ENCODE measurements at regions not wholly inside any gene's neighbourhood (a gene's known extent, or its start where the extent isn't known, plus 50 kb on each side); places are given as distances from the start of the nearest gene placed in this dataset.

DNA sequence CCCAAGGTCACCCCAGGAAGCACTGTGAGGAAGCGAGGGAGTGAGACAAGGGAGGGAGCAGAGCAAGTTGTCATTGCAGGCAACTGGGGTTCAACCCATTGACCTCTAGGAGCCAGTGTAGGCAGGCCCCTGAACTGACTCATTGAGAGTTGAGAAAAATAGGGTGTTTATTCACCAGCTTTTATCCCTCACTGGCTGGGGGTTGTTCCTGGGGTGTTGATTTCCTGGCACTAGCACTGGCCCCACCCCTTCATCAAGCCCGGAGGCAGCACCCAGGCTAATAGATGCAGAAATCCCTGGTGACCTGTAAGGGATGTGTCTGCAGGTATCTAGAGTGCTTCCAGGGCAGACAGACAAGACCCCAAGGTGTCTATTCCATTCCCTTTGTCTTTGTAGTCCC is 183.9 kb downstream of the ARRDC4 start:
- no peak for DNase-seq

- DNase-seq: no peak
Observed at GRCh38 chr15:98146031-98146820, 185.7 kb downstream of the ARRDC4 start.

DNA sequence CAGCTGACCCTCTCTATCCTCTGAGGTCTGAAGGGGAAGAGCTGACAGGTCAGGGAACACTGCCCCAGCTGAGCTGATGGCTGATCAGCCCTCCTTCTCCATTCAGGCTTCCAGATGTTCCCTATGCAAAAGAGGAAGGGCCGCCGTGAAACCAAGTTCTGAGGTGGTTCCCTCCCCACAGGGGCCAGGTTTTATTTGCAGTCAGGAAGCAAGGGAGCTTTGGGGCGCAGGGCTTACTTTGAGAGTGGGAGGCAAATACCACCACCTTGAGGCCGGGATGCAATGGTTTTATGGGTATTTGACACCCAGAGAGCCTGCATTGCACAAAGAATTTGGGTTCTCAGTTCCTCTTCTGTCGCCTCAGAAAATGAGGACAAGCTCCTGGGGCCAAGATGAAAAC is 186.9 kb downstream of the ARRDC4 start:
- no peak for DNase-seq

DNA sequence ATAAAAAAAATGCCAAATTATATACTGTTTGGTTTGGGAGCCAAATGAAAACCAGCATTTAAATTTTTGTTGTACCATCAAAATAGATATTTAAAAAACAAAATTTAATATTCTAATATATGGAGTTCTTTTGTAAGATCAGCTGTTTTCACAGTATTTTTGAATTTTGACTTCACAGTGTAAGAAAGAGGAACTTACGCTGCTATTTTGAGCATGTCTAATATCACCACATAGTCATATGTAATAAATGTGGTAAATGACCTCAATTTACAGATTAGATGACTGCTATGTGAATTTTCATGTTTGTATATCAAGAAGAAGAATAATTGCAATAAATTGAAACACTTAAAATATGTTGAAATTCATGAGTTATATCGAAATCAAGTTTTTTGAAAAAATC is 189.6 kb downstream of the ARRDC4 start:
- DNase-seq: no peak

- no peak for DNase-seq
Observed at GRCh38 chr15:98150536-98150935, 190.0 kb downstream of the ARRDC4 start.

GRCh38 chr15:98151096-98151495 is 190.6 kb downstream of the ARRDC4 start:
- no peak for DNase-seq

- DNase-seq: no peak
Observed at GRCh38 chr15:98152156-98152555, 191.7 kb downstream of the ARRDC4 start.

DNA sequence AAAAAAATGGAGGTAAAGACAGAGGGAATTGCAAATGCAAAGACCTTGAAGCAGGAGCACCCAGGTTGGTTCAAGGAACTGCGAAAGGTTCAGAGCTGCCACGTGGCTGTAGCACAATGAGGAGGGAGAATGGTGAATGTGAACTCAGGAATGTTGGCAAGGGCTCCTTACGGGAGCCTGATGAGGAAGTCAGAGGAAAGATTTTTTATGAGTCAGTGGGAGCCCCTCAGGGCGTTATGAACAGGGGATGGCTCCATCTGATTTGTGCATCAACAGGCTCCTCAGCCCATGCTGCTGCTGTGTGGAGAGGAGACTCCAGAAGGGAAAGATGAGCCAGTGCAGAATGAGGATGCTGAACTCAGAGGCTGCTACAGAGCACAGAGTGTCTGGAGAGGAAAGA is 194.4 kb downstream of the ARRDC4 start:
- no peak for DNase-seq

GRCh38 chr15:98155356-98155755 is 194.9 kb downstream of the ARRDC4 start:
- no peak for DNase-seq

DNA sequence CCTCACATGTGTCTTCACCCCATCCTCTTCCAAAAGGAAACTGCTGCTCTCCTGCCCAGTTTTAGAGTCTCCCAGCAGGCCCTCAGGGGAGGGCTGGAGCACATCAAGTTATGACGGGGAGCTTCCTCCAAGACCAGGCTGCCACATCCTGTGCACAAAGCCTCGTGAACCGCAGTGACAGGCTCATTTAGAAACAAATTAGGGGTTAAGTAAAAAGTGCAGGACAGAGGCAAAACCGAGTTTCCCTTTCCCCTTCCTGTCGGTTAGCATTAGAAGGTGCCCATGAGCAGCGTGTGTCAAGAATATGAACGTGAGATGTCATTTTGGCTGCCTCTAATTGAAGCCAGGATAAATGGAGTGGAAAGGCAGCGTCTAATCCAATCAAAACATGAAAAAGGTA is 199.7 kb downstream of the ARRDC4 start:
- no peak for DNase-seq

DNA sequence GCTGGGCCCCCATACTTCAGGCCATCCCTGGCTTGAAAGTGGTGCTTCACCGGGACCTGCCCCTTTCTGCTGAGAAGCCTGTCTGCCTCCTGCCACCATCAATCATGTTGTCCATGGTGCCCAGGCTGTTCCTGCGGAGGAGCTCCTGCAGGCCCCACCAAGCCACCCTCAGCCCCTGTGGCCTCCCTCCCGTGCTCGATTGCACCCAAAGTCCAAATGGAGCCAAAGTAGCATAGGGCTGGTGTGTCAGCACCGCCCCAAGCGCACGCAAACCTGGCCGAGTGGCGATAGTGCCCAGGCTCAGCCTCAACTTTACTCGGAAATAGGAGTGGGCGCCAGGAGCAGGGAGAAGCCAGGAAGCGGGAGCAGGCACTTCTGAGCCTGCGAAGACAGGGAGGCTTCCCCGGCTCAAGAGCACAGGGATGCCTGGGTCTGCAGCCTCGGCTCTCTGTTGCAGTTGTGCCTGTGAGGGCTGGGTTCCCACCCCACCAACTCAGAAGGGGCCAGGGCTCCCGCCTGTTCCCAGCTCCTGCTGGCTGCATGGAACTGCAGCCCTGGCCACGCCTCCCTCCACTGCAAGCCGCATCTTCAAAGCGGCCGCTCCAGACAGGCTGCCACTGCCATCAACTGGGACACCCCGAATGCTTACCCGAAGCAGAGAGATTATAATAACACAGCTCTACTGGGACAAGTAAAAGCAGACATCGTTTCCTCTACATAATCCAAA is 203.0 kb downstream of the ARRDC4 start:
- DNase-seq: no peak

GRCh38 chr15:98164571-98164970 is 204.1 kb downstream of the ARRDC4 start:
- DNase-seq: no peak

DNA sequence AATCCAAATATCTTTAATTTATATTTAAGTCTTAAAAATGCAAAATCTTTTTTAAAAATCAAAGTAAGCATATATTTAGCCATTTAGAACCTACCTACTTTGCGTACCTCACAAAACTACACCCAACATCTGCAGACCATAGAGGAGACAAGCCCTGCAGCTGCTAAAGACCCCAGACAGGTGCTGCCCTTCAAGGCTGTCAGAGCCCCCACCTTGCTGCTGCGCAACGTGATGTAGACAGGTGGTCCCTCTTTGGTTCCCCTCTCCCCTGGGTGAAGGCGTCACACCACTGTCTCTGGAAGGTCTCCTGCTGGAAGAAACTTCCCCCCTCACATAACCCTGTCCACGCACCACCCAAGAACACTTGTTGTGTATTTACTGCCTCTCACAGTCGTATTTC is 204.5 kb downstream of the ARRDC4 start:
- DNase-seq: no peak

DNA sequence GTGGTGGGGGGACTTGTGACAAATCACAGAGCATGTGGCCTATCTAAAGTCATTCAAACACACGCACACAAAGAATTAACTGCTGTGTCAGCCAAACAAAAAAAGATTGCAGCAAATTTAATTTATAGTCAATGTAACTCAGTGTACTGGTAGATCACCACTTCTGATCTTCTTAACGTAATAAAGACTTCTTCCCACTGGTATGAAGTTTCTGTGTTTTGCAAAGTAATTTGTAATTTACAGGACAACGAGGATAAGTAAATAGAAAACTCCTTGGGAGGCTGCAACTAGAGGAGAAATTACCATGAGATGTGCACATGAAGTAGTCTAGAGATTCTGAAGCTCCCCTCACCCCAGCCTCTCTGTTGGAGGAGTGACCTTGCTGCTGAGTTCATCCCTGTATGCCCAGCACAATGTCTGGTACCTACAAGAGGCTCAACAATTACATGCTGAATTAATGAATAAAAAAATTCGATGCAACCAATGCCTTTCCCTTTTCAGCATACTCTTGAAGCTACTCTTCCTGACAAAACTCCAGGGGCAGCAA is 207.3 kb downstream of the ARRDC4 start:
- no peak for DNase-seq

GRCh38 chr15:98169551-98169950 is 209.0 kb downstream of the ARRDC4 start:
- no peak for DNase-seq

DNA sequence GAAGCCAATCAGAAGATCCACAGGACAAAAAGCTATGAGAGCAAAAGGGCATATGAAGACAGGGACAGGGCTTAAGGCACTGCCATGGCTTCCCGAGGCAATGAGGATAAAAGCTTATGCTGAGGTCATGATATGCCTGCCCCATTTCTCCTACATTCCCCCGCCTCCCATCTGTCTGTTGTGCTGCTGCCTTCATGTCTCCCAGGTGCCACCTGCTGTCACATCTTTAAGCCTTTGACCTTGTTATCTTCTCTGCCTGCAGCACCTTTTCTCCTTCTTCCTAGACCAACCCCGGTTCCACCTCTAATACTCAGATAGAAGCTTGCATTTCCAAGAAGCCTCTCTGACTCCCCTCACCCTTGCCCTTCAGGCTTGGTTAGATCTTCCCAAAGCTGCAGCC is 213.8 kb downstream of the ARRDC4 start:
- no peak for DNase-seq

DNA sequence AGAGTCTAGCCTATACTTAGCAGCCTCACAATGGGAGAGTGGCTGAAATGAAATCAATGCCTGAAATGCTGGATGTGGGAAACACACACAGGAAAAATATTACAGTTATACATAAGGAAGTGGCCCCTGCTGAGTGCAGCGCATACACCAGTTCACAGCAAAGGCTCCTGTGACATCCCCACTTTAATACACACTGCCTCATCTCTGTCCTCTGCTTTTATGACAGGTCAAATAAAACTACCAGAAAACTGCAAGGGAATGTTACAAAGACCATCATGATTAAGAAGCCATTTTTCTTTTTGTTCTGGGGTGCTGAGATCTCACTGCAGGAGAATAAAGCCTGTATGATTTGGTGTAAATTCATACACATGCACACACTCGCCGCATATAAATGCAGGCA is 214.3 kb downstream of the ARRDC4 start:
- DNase-seq: no peak

DNA sequence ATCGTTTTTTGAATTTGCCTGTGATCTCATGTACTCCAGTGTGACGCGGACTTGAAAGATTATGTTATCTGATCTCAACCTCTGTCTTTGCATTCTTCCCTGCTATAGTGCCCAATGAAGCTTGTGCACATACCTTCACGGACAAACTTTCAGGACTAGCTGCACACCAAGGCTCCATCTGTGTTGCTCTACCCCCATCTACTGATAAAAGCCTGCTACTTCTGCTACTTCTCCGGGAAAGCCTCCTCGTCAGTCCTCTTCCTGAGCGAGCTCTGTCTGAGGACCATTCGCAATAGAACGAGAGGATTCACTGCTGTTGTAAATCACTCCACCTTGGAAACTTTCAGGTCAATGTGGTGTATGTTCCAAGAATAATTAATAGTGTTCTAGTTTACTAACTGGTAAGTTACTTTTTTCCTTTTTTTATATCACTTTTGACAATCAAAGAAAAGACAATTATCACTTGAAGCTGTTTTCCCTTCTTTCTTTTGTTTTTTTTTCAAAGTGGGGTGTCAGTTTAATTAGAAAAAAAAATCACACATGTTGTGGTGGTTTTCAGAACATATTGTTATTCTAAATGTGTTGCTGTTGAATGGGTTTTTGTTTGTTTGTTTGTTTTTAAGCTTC is 217.6 kb downstream of the ARRDC4 start:
- peak; percentile 26 for DNase-seq

DNA sequence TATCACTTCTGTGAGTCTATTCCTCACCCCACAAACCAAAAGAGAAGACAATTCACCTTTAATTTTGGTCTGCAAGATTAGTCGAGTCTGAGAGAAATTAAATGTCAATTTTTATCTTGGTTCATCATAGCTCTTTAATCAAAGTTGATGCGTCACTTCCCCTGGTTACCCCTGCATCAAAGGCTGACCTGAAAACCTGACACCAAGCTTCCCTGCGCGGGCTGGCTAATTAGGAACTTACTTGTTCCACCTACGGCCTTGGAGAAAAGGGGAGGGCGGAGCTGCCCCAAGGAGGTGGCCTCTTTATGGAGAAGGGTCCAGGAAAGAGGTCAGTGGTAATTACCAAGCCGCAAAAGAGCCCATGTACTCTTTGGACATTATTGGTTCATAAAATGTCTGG is 218.4 kb downstream of the ARRDC4 start:
- no peak for DNase-seq

DNA sequence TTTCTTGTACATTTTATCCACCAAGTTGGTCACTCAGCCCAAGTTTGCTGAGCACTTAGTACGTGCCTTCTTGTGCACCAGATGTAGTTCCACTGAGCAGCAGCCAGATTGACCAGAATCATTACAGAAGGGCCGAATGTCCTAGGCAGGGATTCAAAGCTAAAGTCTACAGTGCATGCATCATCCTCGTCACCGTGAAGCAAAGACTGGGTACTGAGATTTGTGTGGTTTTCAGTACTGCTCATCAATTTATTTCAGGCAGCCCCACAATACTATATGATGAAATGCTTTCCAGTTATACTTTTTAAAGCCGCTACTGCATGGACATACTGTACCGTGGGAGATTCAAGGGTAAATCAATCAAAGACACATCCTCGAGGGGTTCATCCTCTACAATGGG is 227.0 kb downstream of the ARRDC4 start:
- no peak for DNase-seq

DNA sequence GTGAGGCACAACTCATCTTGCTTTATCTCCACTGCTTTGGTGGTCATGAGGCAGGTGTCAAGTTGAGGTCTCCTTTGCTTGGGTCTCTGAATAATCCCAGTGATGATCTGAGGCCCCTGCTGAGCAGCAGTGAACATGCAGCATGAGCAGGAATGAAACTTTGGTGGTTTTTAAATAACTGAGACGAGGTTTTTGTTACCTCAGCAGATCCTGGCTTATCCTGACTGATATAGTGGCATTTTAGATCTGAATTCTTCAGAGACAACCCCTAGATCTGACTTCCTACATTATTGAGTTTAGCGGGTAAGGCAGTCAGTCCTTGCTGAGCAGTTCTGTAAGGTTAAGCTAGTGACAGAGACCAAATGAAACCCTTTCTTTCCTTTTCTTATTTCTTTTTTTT is 230.4 kb downstream of the ARRDC4 start:
- DNase-seq: no peak

GRCh38 chr15:98195796-98196195 is 235.3 kb downstream of the ARRDC4 start:
- no peak for DNase-seq

DNA sequence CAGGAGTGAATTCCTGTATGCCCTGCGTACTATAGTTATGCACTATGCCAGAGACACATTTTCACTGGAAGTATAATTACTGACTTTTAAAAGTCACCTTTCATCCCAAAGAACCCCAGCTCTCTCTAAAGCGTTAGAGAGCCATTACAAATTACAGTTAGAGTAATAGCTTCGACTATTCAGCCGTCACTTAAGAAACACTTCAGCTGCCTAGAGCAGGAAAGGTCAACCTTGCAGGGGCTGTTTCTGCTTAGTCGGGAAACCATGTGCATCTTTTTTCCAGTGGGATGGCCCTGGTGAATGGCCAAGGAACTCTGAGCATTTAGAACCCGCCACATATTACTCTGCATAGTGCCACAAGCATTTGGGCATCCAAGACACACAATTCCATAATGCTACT is 235.9 kb downstream of the ARRDC4 start:
- DNase-seq: no peak

DNA sequence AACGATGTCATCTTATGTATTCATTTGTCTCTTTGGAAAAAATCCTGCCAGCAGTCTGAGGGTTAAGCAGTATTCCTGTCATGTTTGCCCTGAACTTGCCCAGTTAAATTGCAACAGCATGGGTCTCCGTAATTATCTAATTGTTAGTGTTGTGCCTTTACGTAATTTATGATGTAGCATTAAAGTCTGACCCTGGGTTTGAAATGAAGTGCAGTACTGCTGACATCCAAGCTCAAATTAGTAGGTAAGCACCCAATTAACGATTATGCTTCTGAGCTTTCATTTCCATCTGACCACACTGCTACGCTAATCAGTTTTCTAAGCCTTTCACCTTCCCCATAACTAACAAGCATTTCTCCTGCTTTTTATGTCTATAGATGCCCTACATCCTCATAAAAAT is 241.8 kb downstream of the ARRDC4 start:
- peak; percentile 47 for DNase-seq

All from NCI-H1105 (cell line).